Testis (tissue), 2 donors: ENCODE measurements at regions not wholly inside any gene's neighbourhood (a gene's known extent, or its start where the extent isn't known, plus 50 kb on each side); places are given as distances from the start of the nearest gene placed in this dataset.

Experiments
- DNase-seq: peaks from one replicate; pipeline ENCODE4 v3.0.0-alpha.2; 2019
- H3K27ac ChIP-seq, 2 donors: fragments of 200-600 bp; sonication (generic); one replicate each; pipeline ENCODE4 v1.5.1; 2019
- H3K27me3 ChIP-seq: fragments of 200-600 bp; sonication (generic); one replicate; pipeline ENCODE4 v1.5.1; 2019
- H3K36me3 ChIP-seq: fragments of 200-600 bp; sonication (generic); one replicate; pipeline ENCODE4 v1.5.1; 2017; ENCODE audit warnings: low read depth; ENCODE audit errors: missing control alignments
- H3K4me1 ChIP-seq: fragments of 200-600 bp; sonication (generic); one replicate; pipeline ENCODE4 v1.5.1; 2019
- H3K4me3 ChIP-seq, 2 donors: fragments of 200-600 bp; sonication (generic); one replicate each; pipeline ENCODE4 v1.5.1; 2017 to 2019
- H3K9me3 ChIP-seq: fragments of 200-600 bp; sonication (generic); one replicate; pipeline ENCODE4 v1.5.1; 2017
- CTCF ChIP-seq, 3 experiments: fragments of 450-650 bp in 2 of 3; fragments of 200-600 bp in 1 of 3; sonication (generic) in 1 of 3; IDR thresholded peaks; one replicate each; pipeline ENCODE4 v1.5.1; 2016 to 2019; ENCODE audit warnings: antibody characterized with exemption in 3 of 3, mild to moderate bottlenecking in 2 of 3, moderate library complexity in 1 of 3
- POLR2A ChIP-seq: fragments of 450-650 bp; IDR thresholded peaks from one replicate; pipeline ENCODE4 v1.6.1; 2017; ENCODE audit warnings: antibody characterized with exemption, mild to moderate bottlenecking, moderate library complexity
- WGBS, 2 donors: methylation state at CpG; one replicate each; pipeline ENCODE4 v1.1.5; 2018; 5-methylcytosine and 5-hydroxymethylcytosine counted together
- intact Hi-C: fragments of 100-400 bp; cut with DNase I; formaldehyde crosslinking; loops from one replicate; pipeline ENCODE4 v1.15.1; 2023; ENCODE audit warnings: low total_unique reads

- TF ChIP-seq CTCF (IDR thresholded peaks at IDR 0.05) (no peak), POLR2A (no peak)
- Histone ChIP-seq H3K4me1 (no peaks in the 10 kb centered on the region), H3K9me3 (no peaks in the 10 kb centered on the region), H3K36me3 (no peaks in the 10 kb centered on the region), H3K4me3 (no peak overlapping the region), H3K27ac (no peak overlapping the region), H3K27me3 (no peaks in the 10 kb centered on the region)
- WGBS, 2 donors = 65 to 70% methylated on average over 5 of the region's 5 CpGs
- intact Hi-C loops = no loop called here
- no peak for DNase-seq
These were observed 787.3 kb upstream of the WWC1 start for GRCh38 chr5:167503926-167504720.

- H3K9me3 ChIP-seq = no peaks in the 10 kb centered on the region
- H3K4me1 ChIP-seq = no peaks in the 10 kb centered on the region
- TF ChIP-seq POLR2A = no peak
- H3K4me3 ChIP-seq = no peak overlapping the region
- H3K27me3 ChIP-seq = no peaks in the 10 kb centered on the region
- H3K36me3 ChIP-seq = no peaks in the 10 kb centered on the region
- DNase-seq = no peak
- no peak overlapping the region for H3K27ac ChIP-seq
- 67 to 79% methylated on average over 4 of the region's 4 CpGs for WGBS, 2 donors
- intact Hi-C loops = no loop called here
These were observed 783.8 kb upstream of the WWC1 start for GRCh38 chr5:167507463-167508233.

GRCh38 chr5:167509076-167509475 is 782.4 kb upstream of the WWC1 start:
- no peaks in the 10 kb centered on the region for H3K9me3 ChIP-seq
- H3K27me3 ChIP-seq = no peaks in the 10 kb centered on the region
- H3K27ac ChIP-seq = no peak overlapping the region
- WGBS, 2 donors = 91 to 96% methylated on average over 3 of the region's 3 CpGs
- H3K4me1 ChIP-seq = no peaks in the 10 kb centered on the region
- TF ChIP-seq POLR2A (no peak), CTCF (IDR thresholded peaks at IDR 0.05) (no peak)
- intact Hi-C loops = no loop called here
- DNase-seq = no peak
- no peak overlapping the region for H3K4me3 ChIP-seq
- H3K36me3 ChIP-seq = no peaks in the 10 kb centered on the region

- WGBS, 2 donors = 37 to 48% methylated on average over 1 of the region's 1 CpG
- no peaks in the 10 kb centered on the region for H3K27me3 ChIP-seq
- H3K9me3 ChIP-seq = no peaks in the 10 kb centered on the region
- H3K4me1 ChIP-seq = no peaks in the 10 kb centered on the region
- TF ChIP-seq POLR2A (no peak), CTCF (IDR thresholded peaks at IDR 0.05) (no peak)
- H3K27ac ChIP-seq = no peak overlapping the region
- intact Hi-C loops = no loop called here
- no peak for DNase-seq
- no peak overlapping the region for H3K4me3 ChIP-seq
- H3K36me3 ChIP-seq = no peaks in the 10 kb centered on the region
These were observed 780.2 kb upstream of the WWC1 start for GRCh38 chr5:167511276-167511675.

- no peaks in the 10 kb centered on the region for H3K4me1 ChIP-seq
These were observed 779.3 kb upstream of the WWC1 start for GRCh38 chr5:167512111-167512510.

More at GRCh38 chr5:167512111-167512510, 779.3 kb upstream of the WWC1 start:
- no peaks in the 10 kb centered on the region for H3K36me3 ChIP-seq
- H3K4me3 ChIP-seq = no peak overlapping the region
- DNase-seq = no peak
- no peaks in the 10 kb centered on the region for H3K27me3 ChIP-seq
- intact Hi-C loops = no loop called here
- H3K9me3 ChIP-seq = no peaks in the 10 kb centered on the region
- 74 to 78% methylated on average over 2 of the region's 2 CpGs for WGBS, 2 donors
- TF ChIP-seq POLR2A (no peak), CTCF (IDR thresholded peaks at IDR 0.05) (no peak)
- H3K27ac ChIP-seq = no peak overlapping the region
